Peyer's patch (tissue), 4 donors: ENCODE measurements at regions not wholly inside any gene's neighbourhood (a gene's known extent, or its start where the extent isn't known, plus 50 kb on each side); places are given as distances from the start of the nearest gene placed in this dataset.
"Not testable (repeated sequence)": the region's sequence is repeated elsewhere in the genome, so short reads cannot be mapped to it uniquely, and the experiment has no call there.

Experiments
- DNase-seq, 3 donors: peaks; one replicate each; pipeline ENCODE4 v3.0.0-alpha.2; 2017 to 2019
- H3K27ac ChIP-seq, 4 donors: fragments of 200-600 bp; sonication (generic); one replicate each; pipeline ENCODE4 v1.5.1; 2016 to 2019
- H3K27me3 ChIP-seq, 2 donors: fragments of 200-600 bp; sonication (generic); one replicate each; pipeline ENCODE4 v1.5.1; 2019
- H3K36me3 ChIP-seq, 3 donors: fragments of 200-600 bp; sonication (generic); one replicate each; pipeline ENCODE4 v1.5.1; 2016 to 2019
- H3K4me1 ChIP-seq, 4 donors: fragments of 200-600 bp; sonication (generic); one replicate each; pipeline ENCODE4 v1.5.1; 2016 to 2019
- H3K4me3 ChIP-seq, 4 donors: fragments of 200-600 bp; sonication (generic); 1 replicate in 3 of 4; 2 replicates in 1 of 4; pipeline ENCODE4 v1.5.1; 2016 to 2019; ENCODE audit warnings: mild to moderate bottlenecking in 1 of 4
- H3K9me3 ChIP-seq, 4 donors: fragments of 200-600 bp; sonication (generic); one replicate each; pipeline ENCODE4 v1.5.1; 2016 to 2019; ENCODE audit warnings: mild to moderate bottlenecking in 1 of 4
- POLR2A ChIP-seq, 2 donors: fragments of 450-650 bp; IDR thresholded peaks; one replicate each; pipeline ENCODE4 v1.5.1; 2017; ENCODE audit warnings: antibody characterized with exemption in 2 of 2, mild to moderate bottlenecking in 2 of 2, moderate library complexity in 2 of 2
- TF ChIP-seq, protein P1 (sequence below), 6 experiments: fragments of 450-650 bp in 4 of 6; fragments of 200-600 bp in 2 of 6; sonication (generic) in 1 of 6; IDR thresholded peaks; one replicate each; pipeline ENCODE4 v1.5.1; 2017 to 2019; ENCODE audit warnings: antibody characterized with exemption in 6 of 6, mild to moderate bottlenecking in 3 of 6, moderate library complexity in 1 of 6

DNA sequence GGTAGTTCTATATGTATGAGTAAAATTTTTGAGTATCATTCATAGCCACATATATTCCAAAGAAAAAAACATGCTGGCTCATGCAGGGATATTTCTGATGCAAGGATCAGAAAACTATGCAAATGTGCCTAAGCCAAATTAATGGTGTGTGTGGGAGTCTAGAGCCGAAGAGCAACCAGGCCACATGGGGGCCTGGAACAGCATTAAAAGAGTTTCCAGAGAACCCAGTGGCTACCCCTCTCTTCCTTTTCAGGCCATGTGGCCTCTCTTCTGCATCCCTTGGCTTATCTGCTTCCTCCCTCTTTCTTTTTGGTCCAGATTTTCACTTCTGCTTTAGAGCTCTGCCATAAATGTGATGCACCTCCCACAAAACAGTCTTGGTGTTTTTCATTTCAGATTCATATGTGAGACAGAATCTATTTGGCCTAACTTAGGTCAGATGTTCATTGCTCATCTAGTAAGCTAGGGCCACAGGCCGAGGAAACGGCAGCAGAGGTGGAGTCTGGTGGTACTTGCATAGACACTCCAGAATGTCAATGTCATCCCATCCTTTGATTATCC, 300.0 kb downstream of the SH3GL2 start:
- TF ChIP-seq, protein P1, sequence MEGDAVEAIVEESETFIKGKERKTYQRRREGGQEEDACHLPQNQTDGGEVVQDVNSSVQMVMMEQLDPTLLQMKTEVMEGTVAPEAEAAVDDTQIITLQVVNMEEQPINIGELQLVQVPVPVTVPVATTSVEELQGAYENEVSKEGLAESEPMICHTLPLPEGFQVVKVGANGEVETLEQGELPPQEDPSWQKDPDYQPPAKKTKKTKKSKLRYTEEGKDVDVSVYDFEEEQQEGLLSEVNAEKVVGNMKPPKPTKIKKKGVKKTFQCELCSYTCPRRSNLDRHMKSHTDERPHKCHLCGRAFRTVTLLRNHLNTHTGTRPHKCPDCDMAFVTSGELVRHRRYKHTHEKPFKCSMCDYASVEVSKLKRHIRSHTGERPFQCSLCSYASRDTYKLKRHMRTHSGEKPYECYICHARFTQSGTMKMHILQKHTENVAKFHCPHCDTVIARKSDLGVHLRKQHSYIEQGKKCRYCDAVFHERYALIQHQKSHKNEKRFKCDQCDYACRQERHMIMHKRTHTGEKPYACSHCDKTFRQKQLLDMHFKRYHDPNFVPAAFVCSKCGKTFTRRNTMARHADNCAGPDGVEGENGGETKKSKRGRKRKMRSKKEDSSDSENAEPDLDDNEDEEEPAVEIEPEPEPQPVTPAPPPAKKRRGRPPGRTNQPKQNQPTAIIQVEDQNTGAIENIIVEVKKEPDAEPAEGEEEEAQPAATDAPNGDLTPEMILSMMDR (IDR thresholded peaks at IDR 0.05) = no peak
- no peak for TF ChIP-seq POLR2A (IDR thresholded peaks at IDR 0.05)
- no peak for DNase-seq
- no peaks in the 10 kb centered on the region for H3K27me3 ChIP-seq
- no peak overlapping the region for H3K4me3 ChIP-seq
- H3K4me1 ChIP-seq = no peaks in the 10 kb centered on the region
- no peaks in the 10 kb centered on the region for H3K36me3 ChIP-seq
- H3K9me3 ChIP-seq = no peaks in the 10 kb centered on the region
- H3K27ac ChIP-seq = no peak overlapping the region

DNA sequence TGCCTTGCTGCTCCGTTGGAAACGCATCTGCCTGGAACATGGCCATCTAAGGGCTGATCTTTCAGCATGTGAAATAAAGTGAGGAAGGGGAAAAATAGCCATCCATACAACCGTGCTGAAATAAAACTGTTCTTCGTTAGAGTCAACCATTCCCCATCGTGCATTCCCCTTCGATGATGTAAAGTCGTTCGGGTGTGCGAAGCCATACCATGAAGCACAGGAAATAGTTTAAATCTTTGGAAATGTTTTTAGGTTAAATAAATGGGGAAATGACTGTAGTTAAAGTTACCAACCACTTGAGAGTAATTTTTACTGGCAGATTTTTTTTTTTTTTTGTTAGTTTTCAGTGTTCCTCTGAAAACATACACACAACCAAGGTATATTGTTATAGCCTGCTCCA, 302.5 kb downstream of the SH3GL2 start:
- Histone ChIP-seq H3K27me3 (no peaks in the 10 kb centered on the region), H3K27ac (no peak overlapping the region), H3K36me3 (no peaks in the 10 kb centered on the region), H3K4me3 (no peak overlapping the region), H3K9me3 (no peaks in the 10 kb centered on the region), H3K4me1 (no peaks in the 10 kb centered on the region)
- no peak for DNase-seq
- TF ChIP-seq, protein P1 (IDR thresholded peaks at IDR 0.05) = no peak
- no peak for TF ChIP-seq POLR2A (IDR thresholded peaks at IDR 0.05)

DNA sequence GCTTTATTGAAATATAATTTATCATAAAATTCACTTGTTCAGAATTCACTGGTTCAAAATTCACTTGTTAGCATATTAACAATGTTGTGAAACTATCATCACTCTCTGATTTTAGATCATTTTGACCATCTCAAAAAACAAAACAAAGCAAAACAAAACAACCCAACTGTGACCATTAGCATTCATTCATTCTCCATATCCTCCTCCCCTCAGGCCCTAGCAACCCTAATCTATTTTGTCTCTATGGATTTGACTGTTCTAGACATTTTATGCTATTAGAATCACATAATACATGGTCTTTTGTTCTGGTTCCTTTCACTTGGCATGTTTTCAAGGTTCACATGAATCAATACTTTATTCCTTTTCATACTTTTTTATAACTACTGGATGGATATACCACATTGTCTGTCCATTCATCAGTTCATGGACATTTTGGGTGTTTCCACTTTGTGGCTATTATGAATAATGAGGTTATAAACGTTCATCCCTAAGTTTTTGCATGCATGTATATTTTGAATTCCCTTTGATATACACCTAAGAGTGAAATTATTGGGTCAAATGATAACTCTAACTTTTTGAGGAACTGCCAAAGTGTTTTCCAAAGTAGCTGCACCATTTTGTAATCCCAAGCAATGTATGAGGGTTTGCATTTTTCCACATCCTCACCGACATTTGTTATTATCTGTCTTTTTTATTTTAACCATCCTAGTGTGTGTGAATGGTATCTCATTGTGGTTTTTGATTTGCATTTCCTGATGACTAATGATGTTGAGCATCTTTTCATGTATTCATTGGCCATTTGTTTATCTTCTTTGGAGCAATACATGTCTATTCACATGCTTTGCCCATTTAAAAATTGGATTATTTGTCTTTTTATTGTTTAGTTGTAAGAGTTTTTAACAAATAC, 304.1 kb downstream of the SH3GL2 start:
- TF ChIP-seq POLR2A (IDR thresholded peaks at IDR 0.05) = no peak
- TF ChIP-seq, protein P1 (IDR thresholded peaks at IDR 0.05) = no peak
- H3K27me3 ChIP-seq = no peaks in the 10 kb centered on the region
- no peak overlapping the region for H3K27ac ChIP-seq
- no peak for DNase-seq
- no peaks in the 10 kb centered on the region for H3K4me1 ChIP-seq
- no peak overlapping the region for H3K4me3 ChIP-seq
- no peaks in the 10 kb centered on the region for H3K9me3 ChIP-seq
- no peaks in the 10 kb centered on the region for H3K36me3 ChIP-seq

DNA sequence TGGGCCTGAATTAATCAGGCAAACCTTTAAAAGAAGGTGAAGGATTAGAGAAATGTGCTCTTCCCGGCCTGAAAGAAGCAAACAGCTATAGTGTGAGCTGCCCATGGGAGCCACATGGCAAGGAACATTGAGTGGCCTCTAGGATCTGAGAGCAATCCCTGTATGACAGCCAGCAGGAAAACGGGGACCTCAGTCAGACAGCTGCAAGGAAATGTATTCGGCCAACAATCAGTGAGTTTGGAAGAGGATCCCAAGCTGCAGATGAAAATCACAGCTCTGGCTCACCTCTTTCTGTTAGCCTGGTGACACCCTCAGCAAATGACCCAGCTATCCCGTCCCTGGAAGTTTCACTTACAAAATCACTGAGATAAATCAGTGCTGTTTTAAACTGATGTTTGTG, 309.2 kb downstream of the SH3GL2 start:
- no peak for TF ChIP-seq POLR2A (IDR thresholded peaks at IDR 0.05)
- TF ChIP-seq, protein P1 (IDR thresholded peaks at IDR 0.05) = no peak
- Histone ChIP-seq H3K27ac (no peak overlapping the region), H3K4me3 (no peak overlapping the region), H3K36me3 (no peaks in the 10 kb centered on the region), H3K27me3 (no peaks in the 10 kb centered on the region), H3K9me3 (no peaks in the 10 kb centered on the region), H3K4me1 (no peaks in the 10 kb centered on the region)
- no peak for DNase-seq

DNA sequence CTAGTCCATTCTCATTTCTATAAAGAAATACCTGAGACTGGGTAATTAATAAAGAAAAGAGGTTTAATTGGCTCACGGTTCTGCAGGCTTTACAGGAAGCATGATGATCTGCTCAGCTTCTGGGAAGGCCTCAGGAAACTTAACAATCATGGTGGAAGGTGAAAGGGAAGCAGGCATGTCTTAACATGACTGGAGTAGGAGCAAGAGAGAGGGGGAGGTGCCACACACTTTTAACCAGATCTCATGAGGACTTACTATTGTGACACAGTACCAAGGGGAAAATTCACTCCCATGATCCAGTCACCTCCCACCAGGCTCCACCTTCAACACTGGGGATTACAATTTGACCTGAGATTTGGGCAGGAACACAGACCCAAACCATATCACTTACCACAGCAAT, 310.1 kb downstream of the SH3GL2 start:
- not testable (repeated sequence) for H3K4me3 ChIP-seq, H3K4me1 ChIP-seq, DNase-seq, H3K36me3 ChIP-seq, H3K27ac ChIP-seq, H3K27me3 ChIP-seq, H3K9me3 ChIP-seq

DNA sequence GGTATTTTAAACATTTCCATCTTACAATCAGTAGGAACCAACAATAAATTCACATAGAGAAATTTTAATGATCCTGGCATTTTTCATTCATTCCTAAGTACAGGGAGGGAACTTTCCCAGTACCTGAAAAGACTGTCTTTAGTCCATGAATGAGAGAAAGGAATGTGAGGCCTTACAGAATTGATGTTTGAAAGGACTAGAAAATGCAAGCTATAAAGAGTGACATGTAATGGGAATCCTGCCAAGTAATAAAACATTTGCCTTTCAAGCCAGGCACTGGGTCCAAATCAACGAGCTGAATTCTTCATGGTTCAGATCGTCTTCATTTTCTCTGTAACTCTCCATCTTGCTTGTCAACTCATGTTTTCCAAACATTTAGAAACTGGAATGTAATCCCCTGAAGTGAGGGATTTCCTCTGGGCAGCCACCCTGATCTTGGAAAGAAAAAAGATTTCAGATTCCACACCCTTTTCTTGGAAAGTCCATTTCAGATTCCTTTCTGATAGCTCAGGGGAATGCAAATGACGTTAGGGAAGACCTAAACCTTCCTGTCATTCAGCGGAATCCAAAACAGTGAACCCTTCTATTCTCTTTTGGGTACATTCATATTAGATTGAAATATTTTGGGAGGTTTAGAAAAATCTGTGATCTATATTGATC, 315.8 kb downstream of the SH3GL2 start:
- H3K9me3 ChIP-seq = no peaks in the 10 kb centered on the region
- no peak for DNase-seq
- no peak for TF ChIP-seq POLR2A (IDR thresholded peaks at IDR 0.05)
- TF ChIP-seq, protein P1 (IDR thresholded peaks at IDR 0.05) = no peak
- no peak overlapping the region for H3K4me3 ChIP-seq
- no peaks in the 10 kb centered on the region for H3K27me3 ChIP-seq
- no peaks in the 10 kb centered on the region for H3K36me3 ChIP-seq
- no peaks in the 10 kb centered on the region for H3K4me1 ChIP-seq
- no peak overlapping the region for H3K27ac ChIP-seq
